ENCODE measurements at regions not wholly inside any gene's neighbourhood (a gene's known extent, or its start where the extent isn't known, plus 50 kb on each side); places are given as distances from the start of the nearest gene placed in this dataset.

GRCh38 chr16:8377864-8378263 is 212.4 kb downstream of the TMEM114 start:
- H3K27ac ChIP-seq, result no peak overlapping the region
- no peaks in the 10 kb centered on the region for H3K27me3 ChIP-seq
- DNase-seq (ENCODE audit: low spot score), result no peak
- no peaks in the 10 kb centered on the region for H3K36me3 ChIP-seq
- no peaks in the 10 kb centered on the region for H3K4me1 ChIP-seq
- H3K9me3 ChIP-seq, result no peaks in the 10 kb centered on the region
- no peak overlapping the region for H3K4me3 ChIP-seq
- TF ChIP-seq CTCF (IDR thresholded peaks at IDR 0.05), result no peak

- no peak for DNase-seq (ENCODE audit: low spot score)
- Histone ChIP-seq H3K9me3 (no peaks in the 10 kb centered on the region), H3K4me1 (no peaks in the 10 kb centered on the region), H3K4me3 (no peak overlapping the region), H3K36me3 (no peaks in the 10 kb centered on the region), H3K27me3 (no peaks in the 10 kb centered on the region), H3K27ac (no peak overlapping the region)
- TF ChIP-seq CTCF (IDR thresholded peaks at IDR 0.05), result no peak
Measured at GRCh38 chr16:8376858-8377257, 213.5 kb downstream of the TMEM114 start.

- no peak overlapping the region for H3K27ac ChIP-seq
- no peaks in the 10 kb centered on the region for H3K27me3 ChIP-seq
- no peak for TF ChIP-seq CTCF (IDR thresholded peaks at IDR 0.05)
- H3K4me3 ChIP-seq, result no peak overlapping the region
- no peaks in the 10 kb centered on the region for H3K36me3 ChIP-seq
- no peak for DNase-seq (ENCODE audit: low spot score)
- no peaks in the 10 kb centered on the region for H3K9me3 ChIP-seq
- H3K4me1 ChIP-seq, result no peaks in the 10 kb centered on the region
Measured at GRCh38 chr16:8376430-8376829, 213.9 kb downstream of the TMEM114 start.

- H3K27ac ChIP-seq, result no peak overlapping the region
- no peaks in the 10 kb centered on the region for H3K36me3 ChIP-seq
- no peaks in the 10 kb centered on the region for H3K27me3 ChIP-seq
- no peaks in the 10 kb centered on the region for H3K9me3 ChIP-seq
- H3K4me3 ChIP-seq, result no peak overlapping the region
- no peak for DNase-seq (ENCODE audit: low spot score)
- TF ChIP-seq CTCF (IDR thresholded peaks at IDR 0.05), result no peak
- no peaks in the 10 kb centered on the region for H3K4me1 ChIP-seq
Measured at GRCh38 chr16:8375232-8375587, 215.1 kb downstream of the TMEM114 start.

GRCh38 chr16:8374586-8375231 is 215.6 kb downstream of the TMEM114 start:
- H3K27me3 ChIP-seq, result no peaks in the 10 kb centered on the region
- no peaks in the 10 kb centered on the region for H3K9me3 ChIP-seq
- no peaks in the 10 kb centered on the region for H3K36me3 ChIP-seq
- H3K4me1 ChIP-seq, result no peaks in the 10 kb centered on the region
- no peak overlapping the region for H3K4me3 ChIP-seq
- TF ChIP-seq CTCF (IDR thresholded peaks at IDR 0.05), result no peak
- DNase-seq (ENCODE audit: low spot score), result no peak
- H3K27ac ChIP-seq, result no peak overlapping the region
